ENCODE measurements at regions not wholly inside any gene's neighbourhood (a gene's known extent, or its start where the extent isn't known, plus 50 kb on each side); places are given as distances from the start of the nearest gene placed in this dataset.

GRCh38 chr9:135267191-135267809 lies 179.8 kb downstream of the OLFM1 start:
- Histone ChIP-seq H3K4me2 (ENCODE audit: insufficient read depth, low read length) (no peak overlapping the region), H3K4me1 (replicated peaks in 1 of 2; ENCODE audit: control insufficient read depth in 2 of 2, insufficient read depth in 2 of 2, low read length in 2 of 2) (no peaks in the 10 kb centered on the region; a peak in 1 of 5 replicates), H2AFZ (ENCODE audit: low read depth, low read length) (no peak overlapping the region), H3K27me3 (ENCODE audit: control insufficient read depth in 2 of 2, insufficient read depth in 2 of 2, low read length in 2 of 2) (peaks cover 9 to 59% of the 10 kb centered on the region in 2 experiments; a peak in 3 of 5 replicates), H3K9me1 (ENCODE audit: control insufficient read depth, insufficient read depth, low read length) (no peaks in the 10 kb centered on the region), H3K9ac (ENCODE audit: insufficient read depth in 1 of 2, low read depth in 2 of 2, low read length in 2 of 2) (no peak overlapping the region; a peak in 1 of 4 replicates), H3K79me2 (ENCODE audit: control insufficient read depth, insufficient read depth, low read length) (no peaks in the 10 kb centered on the region), H3K27ac (ENCODE audit: extremely low read depth, low read depth, low read length) (no peak overlapping the region), H4K20me1 (replicated peaks; ENCODE audit: control insufficient read depth, insufficient read depth, low read length) (0 out of 2 replicates have a peak, but pooled peaks cover 4% of the 10 kb centered on the region), H3K4me3 (no peak overlapping the region), H3K36me3 (ENCODE audit: control insufficient read depth, insufficient read depth, low read length) (no peaks in the 10 kb centered on the region), H3K9me3 (replicated peaks; ENCODE audit: control insufficient read depth, insufficient read depth, low read depth, low read length) (no peaks in the 10 kb centered on the region)
- ATAC-seq (no peak), FAIRE-seq (no peak), DNase-seq (ENCODE audit: extremely low read depth in 1 of 4, low spot score in 3 of 4) (no peak)
- WGBS (ENCODE audit: insufficient coverage, low coverage, missing lambda C conversion rate): under 1% methylated on average over 19 of the region's 19 CpGs
- ChIA-PET POLR2A (no interaction called here), CTCF (ENCODE audit: low intra/inter-chr PET ratio) (no interaction called here)
- BruUV-seq (replicated peaks): no TSS peak
- intact Hi-C loops (cut with micrococcal nuclease) (no loop called here), in situ Hi-C loops (cut with MboI) (no loop called here)
- TF ChIP-seq ZC3H4 (CRISPR knock-in tag; IDR thresholded peaks at IDR 0.05; ENCODE audit: borderline replicate concordance) (no peak), SMARCA4 (IDR thresholded peaks at IDR 0.05) (no peak), CUX1 (CRISPR knock-in tag; IDR thresholded peaks at IDR 0.05) (no peak), PML (IDR thresholded peaks at IDR 0.05; ENCODE audit: low read length) (no peak), FOXK1 (CRISPR knock-in tag; IDR thresholded peaks at IDR 0.05; ENCODE audit: borderline replicate concordance) (no peak), CTCF (IDR thresholded peaks at IDR 0.05 in 2 of 3, conservative IDR thresholded peaks at IDR 0.05 in 1 of 3; ENCODE audit: insufficient read depth in 2 of 3, low read depth in 1 of 3, low read length in 3 of 3) (no peak), ZNF79 (CRISPR knock-in tag; IDR thresholded peaks at IDR 0.05; ENCODE audit: low read depth) (no peak), CBX5 (IDR thresholded peaks at IDR 0.05; ENCODE audit: borderline replicate concordance, low read depth) (no peak), PHTF2 (CRISPR knock-in tag; IDR thresholded peaks at IDR 0.05) (no peak), TRIM24 (IDR thresholded peaks at IDR 0.05) (no peak), SMAD4 (CRISPR knock-in tag; conservative IDR thresholded peaks at IDR 0.05) (no peak), ZFP1 (CRISPR knock-in tag; IDR thresholded peaks at IDR 0.05) (no peak), FOXJ2 (tag; IDR thresholded peaks at IDR 0.05) (no peak), MBD1 (CRISPR knock-in tag; IDR thresholded peaks at IDR 0.05) (no peak), HNRNPH1 (optimal IDR thresholded peaks at IDR 0.05; ENCODE audit: low read depth, low read length) (no peak)

Measured in K562 (cell line).